Neural cell (in vitro differentiated cells): ENCODE measurements at regions not wholly inside any gene's neighbourhood (a gene's known extent, or its start where the extent isn't known, plus 50 kb on each side); places are given as distances from the start of the nearest gene placed in this dataset.

Source experiments
- CTCF ChIP-seq: fragments of 450-650 bp; IDR thresholded peaks from 2 replicates; pipeline ENCODE4 v1.5.1; 2014; ENCODE audit warnings: antibody characterized with exemption, mild to moderate bottlenecking, moderate library complexity; ENCODE audit not compliant: poor library complexity, severe bottlenecking
- EP300 ChIP-seq: fragments of 450-650 bp; conservative IDR thresholded peaks from 2 replicates; pipeline ENCODE4 v1.6.1; 2014; ENCODE audit warnings: antibody characterized with exemption, mild to moderate bottlenecking, moderate library complexity; ENCODE audit not compliant: poor library complexity, severe bottlenecking
- EZH2 ChIP-seq: fragments of 200-600, 300-800 bp; shearing (Covaris generic), sonication (generic); IDR thresholded peaks from 2 replicates; pipeline ENCODE4 v1.6.1; 2014; ENCODE audit warnings: antibody characterized with exemption, low read length, borderline replicate concordance, mild to moderate bottlenecking; ENCODE audit not compliant: insufficient read depth, poor library complexity, severe bottlenecking
- MXI1 ChIP-seq: fragments of 450-650 bp; conservative IDR thresholded peaks from 2 replicates; pipeline ENCODE4 v1.6.1; 2014; ENCODE audit warnings: antibody characterized with exemption, mild to moderate bottlenecking; ENCODE audit not compliant: poor library complexity, severe bottlenecking
- REST ChIP-seq: IDR thresholded peaks from 2 replicates; pipeline ENCODE4 v1.6.1; 2012; ENCODE audit warnings: borderline replicate concordance

- TF ChIP-seq CTCF (no peak), EP300 (no peak), REST (no peak), MXI1 (no peak), EZH2 (no peak)
These were observed 860.3 kb upstream of the SLC35B3 start for GRCh38 chr6:9295644-9296043.
